Keratinocyte (primary cell): ENCODE measurements at regions not wholly inside any gene's neighbourhood (a gene's known extent, or its start where the extent isn't known, plus 50 kb on each side); places are given as distances from the start of the nearest gene placed in this dataset.

Source experiments
- DNase-seq: peaks from one replicate; pipeline ENCODE4 v3.0.0-alpha.2; 2011; ENCODE audit warnings: low read depth, missing footprints, low spot score
- FAIRE-seq: peaks from 2 replicates; lab custom pipeline; 2011; peaks lifted over from hg19 to GRCh38; lab: Jason Lieb, UNC
- H2AFZ ChIP-seq: 2 replicates; pipeline ENCODE4 v1.6.0; 2012; ENCODE audit warnings: low read length, control low read depth, inconsistent platforms; ENCODE audit not compliant: control insufficient read depth
- H3K27ac ChIP-seq: 2 replicates; pipeline ENCODE4 v1.5.1; 2011; ENCODE audit warnings: low read length; ENCODE audit not compliant: control insufficient read depth, insufficient read depth
- H3K27me3 ChIP-seq: 3 replicates; pipeline ENCODE4 v1.6.0; 2011; ENCODE audit warnings: low read length; ENCODE audit not compliant: control insufficient read depth, insufficient read depth; ENCODE audit errors: extremely low read depth
- H3K36me3 ChIP-seq, 2 experiments: 2 replicates in 1 of 2; 3 replicates in 1 of 2; pipeline ENCODE4 v1.5.1; 2011; ENCODE audit warnings: low read length in 2 of 2, mild to moderate bottlenecking in 1 of 2; ENCODE audit not compliant: control insufficient read depth in 2 of 2, insufficient read depth in 2 of 2; ENCODE audit errors: extremely low read depth in 1 of 2
- H3K4me1 ChIP-seq: 3 replicates; pipeline ENCODE4 v1.5.1; 2011; ENCODE audit warnings: low read length; ENCODE audit not compliant: control insufficient read depth, insufficient read depth; ENCODE audit errors: extremely low read depth
- H3K4me2 ChIP-seq: 3 replicates; pipeline ENCODE4 v1.6.0; 2011; ENCODE audit warnings: low read depth, low read length; ENCODE audit not compliant: control insufficient read depth, insufficient read depth; ENCODE audit errors: extremely low read depth
- H3K4me3 ChIP-seq, 3 experiments: fragments of 200-600 bp in 1 of 3; sonication (generic) in 1 of 3; 2 replicates in 2 of 3; 3 replicates in 1 of 3; pipeline ENCODE4 v1.5.1; 2011 to 2016; ENCODE audit warnings: low read length in 3 of 3, mild to moderate bottlenecking in 3 of 3, control low read depth in 2 of 3, inconsistent platforms in 1 of 3, low read depth in 1 of 3, mixed read lengths in 1 of 3, mixed run types in 1 of 3, moderate library complexity in 1 of 3; ENCODE audit not compliant: control insufficient read depth in 2 of 3, insufficient read depth in 2 of 3; ENCODE audit errors: extremely low read depth in 1 of 3
- H3K79me2 ChIP-seq: 2 replicates; pipeline ENCODE4 v1.6.0; 2012; ENCODE audit warnings: low read length; ENCODE audit not compliant: control insufficient read depth, insufficient read depth
- H3K9ac ChIP-seq: 3 replicates; pipeline ENCODE4 v1.6.0; 2011; ENCODE audit warnings: low read length; ENCODE audit not compliant: control insufficient read depth, insufficient read depth; ENCODE audit errors: extremely low read depth
- H3K9me1 ChIP-seq: 3 replicates; pipeline ENCODE4 v1.6.0; 2011; ENCODE audit warnings: low read length; ENCODE audit not compliant: control insufficient read depth, insufficient read depth; ENCODE audit errors: extremely low read depth
- H3K9me3 ChIP-seq: 2 replicates; pipeline ENCODE4 v1.5.1; 2012; ENCODE audit warnings: low read depth, low read length; ENCODE audit not compliant: control insufficient read depth
- H4K20me1 ChIP-seq: 3 replicates; pipeline ENCODE4 v1.6.0; 2011; ENCODE audit warnings: low read length; ENCODE audit not compliant: control insufficient read depth, insufficient read depth; ENCODE audit errors: extremely low read depth
- EZH2 ChIP-seq: IDR thresholded peaks from one replicate; pipeline ENCODE4 v1.6.1; 2012; ENCODE audit warnings: inconsistent platforms, mild to moderate bottlenecking, low read length, moderate library complexity
- dilution Hi-C: fragments of 300-500 bp; cut with MboI; formaldehyde crosslinking; loops from one replicate; pipeline ENCODE4 v1.7.0; 2020; ENCODE audit warnings: low sequenced_read_pairs; ENCODE audit not compliant: extremely low pct_ligation_motif_present
- TF ChIP-seq, protein P1 (sequence below), 3 experiments: IDR thresholded peaks in 1 of 3; conservative IDR thresholded peaks in 1 of 3; optimal IDR thresholded peaks in 1 of 3; 2 replicates in 2 of 3; 3 replicates in 1 of 3; pipeline versions ENCODE3 to v1.5.1; 2011; ENCODE audit warnings: low read length in 3 of 3, mild to moderate bottlenecking in 3 of 3, moderate library complexity in 2 of 3, control low read depth in 1 of 3, inconsistent platforms in 1 of 3; ENCODE audit not compliant: insufficient read depth in 2 of 3; ENCODE audit errors: extremely low read depth in 1 of 3

DNA sequence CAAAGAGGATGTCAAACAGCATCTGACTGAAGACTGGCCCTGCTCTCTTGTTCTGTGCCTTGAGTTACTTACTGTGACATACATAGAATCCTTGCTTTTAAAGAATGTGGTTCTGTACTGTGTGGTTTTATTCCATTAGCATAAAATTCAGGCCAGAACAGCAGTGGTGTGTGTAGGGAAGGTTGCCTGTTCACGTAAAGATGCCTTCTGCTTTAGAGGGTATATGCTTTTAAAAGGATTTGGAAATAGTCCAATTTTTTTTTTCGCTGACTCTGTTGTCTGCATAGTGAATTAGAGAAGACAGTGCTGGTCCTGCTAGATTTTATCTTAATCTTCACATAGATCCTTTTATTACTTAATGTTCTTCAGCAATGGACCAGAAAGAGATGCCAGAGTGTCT lies 470.8 kb upstream of the SEMA3A start:
- DNase-seq (no peak), FAIRE-seq (peak; percentile 32)
- Histone ChIP-seq H3K9ac (no peak overlapping the region), H3K36me3 (no peaks in the 10 kb centered on the region), H3K9me1 (no peaks in the 10 kb centered on the region), H3K79me2 (no peaks in the 10 kb centered on the region), H2AFZ (no peak overlapping the region), H3K27ac (no peak overlapping the region), H4K20me1 (no peaks in the 10 kb centered on the region), H3K4me1 (peaks cover 7% of the 10 kb centered on the region), H3K9me3 (no peaks in the 10 kb centered on the region), H3K27me3 (no peaks in the 10 kb centered on the region), H3K4me3 (no peak overlapping the region), H3K4me2 (no peak overlapping the region)
- TF ChIP-seq, protein P1, sequence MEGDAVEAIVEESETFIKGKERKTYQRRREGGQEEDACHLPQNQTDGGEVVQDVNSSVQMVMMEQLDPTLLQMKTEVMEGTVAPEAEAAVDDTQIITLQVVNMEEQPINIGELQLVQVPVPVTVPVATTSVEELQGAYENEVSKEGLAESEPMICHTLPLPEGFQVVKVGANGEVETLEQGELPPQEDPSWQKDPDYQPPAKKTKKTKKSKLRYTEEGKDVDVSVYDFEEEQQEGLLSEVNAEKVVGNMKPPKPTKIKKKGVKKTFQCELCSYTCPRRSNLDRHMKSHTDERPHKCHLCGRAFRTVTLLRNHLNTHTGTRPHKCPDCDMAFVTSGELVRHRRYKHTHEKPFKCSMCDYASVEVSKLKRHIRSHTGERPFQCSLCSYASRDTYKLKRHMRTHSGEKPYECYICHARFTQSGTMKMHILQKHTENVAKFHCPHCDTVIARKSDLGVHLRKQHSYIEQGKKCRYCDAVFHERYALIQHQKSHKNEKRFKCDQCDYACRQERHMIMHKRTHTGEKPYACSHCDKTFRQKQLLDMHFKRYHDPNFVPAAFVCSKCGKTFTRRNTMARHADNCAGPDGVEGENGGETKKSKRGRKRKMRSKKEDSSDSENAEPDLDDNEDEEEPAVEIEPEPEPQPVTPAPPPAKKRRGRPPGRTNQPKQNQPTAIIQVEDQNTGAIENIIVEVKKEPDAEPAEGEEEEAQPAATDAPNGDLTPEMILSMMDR (optimal IDR thresholded peaks at IDR 0.05 in 1 of 3, IDR thresholded peaks at IDR 0.05 in 1 of 3, conservative IDR thresholded peaks at IDR 0.05 in 1 of 3; ENCODE audit: extremely low read depth in 1 of 3, insufficient read depth in 2 of 3, low read length in 3 of 3): no peak
- no peak for TF ChIP-seq EZH2
- dilution Hi-C loops: no loop called here

DNA sequence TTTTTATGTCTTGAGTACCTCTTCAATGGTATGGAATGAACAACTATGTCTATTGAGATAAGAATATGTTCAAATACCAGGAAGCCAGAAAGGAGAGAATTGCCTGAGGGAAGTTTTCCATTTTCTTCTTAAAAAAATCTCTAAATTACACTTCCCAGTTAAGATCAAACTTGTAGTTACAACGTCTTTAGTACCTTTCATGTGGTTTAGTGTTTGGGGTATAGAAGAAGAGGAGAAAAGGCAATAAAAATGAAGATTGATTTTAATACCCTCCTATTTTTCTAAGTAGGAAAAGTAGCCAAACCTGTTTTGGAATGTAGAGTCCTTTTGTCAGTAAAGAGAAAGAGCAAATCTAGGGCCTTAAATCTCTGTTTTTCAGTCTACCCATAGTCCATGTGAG lies 470.0 kb upstream of the SEMA3A start:
- peak; percentile 64 for FAIRE-seq
- H2AFZ ChIP-seq: peak overlapping the region; percentile 29
- no peaks in the 10 kb centered on the region for H3K36me3 ChIP-seq
- H4K20me1 ChIP-seq: no peaks in the 10 kb centered on the region
- TF ChIP-seq, protein P1 (optimal IDR thresholded peaks at IDR 0.05 in 1 of 3, IDR thresholded peaks at IDR 0.05 in 1 of 3, conservative IDR thresholded peaks at IDR 0.05 in 1 of 3; ENCODE audit: extremely low read depth in 1 of 3, insufficient read depth in 2 of 3, low read length in 3 of 3): no peak
- TF ChIP-seq EZH2: no peak
- dilution Hi-C loops: no loop called here
- H3K79me2 ChIP-seq: no peaks in the 10 kb centered on the region
- no peak overlapping the region for H3K27ac ChIP-seq
- no peaks in the 10 kb centered on the region for H3K27me3 ChIP-seq
- peaks cover 7% of the 10 kb centered on the region for H3K4me1 ChIP-seq
- no peaks in the 10 kb centered on the region for H3K9me3 ChIP-seq
- no peak overlapping the region for H3K4me3 ChIP-seq
- H3K9ac ChIP-seq: no peak overlapping the region
- DNase-seq: no peak
- no peaks in the 10 kb centered on the region for H3K9me1 ChIP-seq
- H3K4me2 ChIP-seq: no peak overlapping the region
